ENCODE measurements at regions not wholly inside any gene's neighbourhood (a gene's known extent, or its start where the extent isn't known, plus 50 kb on each side); places are given as distances from the start of the nearest gene placed in this dataset.
"Not testable (repeated sequence)": the region's sequence is repeated elsewhere in the genome, so short reads cannot be mapped to it uniquely, and the experiment has no call there.

GRCh38 chr4:164188236-164188635 lies 565.7 kb upstream of the SMIM31 start:
- DNase-seq (ENCODE audit: low read depth in 1 of 2, low spot score in 1 of 2) = no peak

- DNase-seq (ENCODE audit: low read depth in 1 of 2, low spot score in 1 of 2) = no peak
Observed at GRCh38 chr4:164192844-164193243, 561.1 kb upstream of the SMIM31 start.

GRCh38 chr4:164193676-164194075 lies 560.3 kb upstream of the SMIM31 start:
- DNase-seq (ENCODE audit: low read depth in 1 of 2, low spot score in 1 of 2) = no peak

DNA sequence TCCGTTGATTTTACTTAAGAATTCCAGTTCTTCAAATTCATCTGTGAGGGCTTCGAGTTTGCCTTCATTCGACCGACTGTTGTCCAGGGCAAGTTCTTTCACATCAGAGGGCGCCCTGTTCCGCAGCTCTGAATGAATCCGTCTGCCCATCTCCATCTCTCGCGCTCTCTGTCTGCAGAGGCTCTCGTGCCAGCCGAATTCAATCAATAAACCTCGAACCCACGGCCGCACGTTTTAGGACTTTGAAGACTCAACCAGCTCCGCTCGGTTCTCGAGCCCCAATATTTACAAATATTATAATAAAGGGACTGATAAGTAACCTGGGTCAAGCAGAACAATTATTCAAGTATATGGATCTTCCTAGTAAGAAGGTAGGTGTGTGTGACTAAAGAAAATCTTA lies 556.4 kb upstream of the SMIM31 start:
- DNase-seq (ENCODE audit: low read depth in 1 of 2, low spot score in 1 of 2) = no peak

- DNase-seq (ENCODE audit: low read depth in 1 of 2, low spot score in 1 of 2) = no peak
Observed at GRCh38 chr4:164203476-164203875, 550.5 kb upstream of the SMIM31 start.

DNA sequence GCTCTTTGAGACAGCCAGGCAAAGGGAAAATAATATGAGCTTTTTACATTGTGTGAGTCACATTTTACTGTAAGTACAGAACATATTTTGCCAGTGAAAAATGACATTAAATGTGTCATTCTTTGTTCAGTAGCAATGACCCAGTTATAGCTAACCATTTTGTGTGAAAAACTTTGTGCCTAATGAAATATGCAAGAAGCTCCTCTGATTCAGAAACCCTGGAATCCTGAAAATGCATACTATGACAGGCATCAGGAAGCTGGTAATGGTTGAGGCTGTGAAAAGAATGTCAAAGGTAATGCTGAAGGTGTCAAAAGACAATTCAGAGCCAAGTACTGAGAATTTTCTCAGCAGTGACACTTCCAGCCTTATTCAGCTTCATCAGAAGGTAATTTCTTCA lies 549.5 kb upstream of the SMIM31 start:
- DNase-seq (ENCODE audit: low read depth in 1 of 2, low spot score in 1 of 2) = no peak

DNA sequence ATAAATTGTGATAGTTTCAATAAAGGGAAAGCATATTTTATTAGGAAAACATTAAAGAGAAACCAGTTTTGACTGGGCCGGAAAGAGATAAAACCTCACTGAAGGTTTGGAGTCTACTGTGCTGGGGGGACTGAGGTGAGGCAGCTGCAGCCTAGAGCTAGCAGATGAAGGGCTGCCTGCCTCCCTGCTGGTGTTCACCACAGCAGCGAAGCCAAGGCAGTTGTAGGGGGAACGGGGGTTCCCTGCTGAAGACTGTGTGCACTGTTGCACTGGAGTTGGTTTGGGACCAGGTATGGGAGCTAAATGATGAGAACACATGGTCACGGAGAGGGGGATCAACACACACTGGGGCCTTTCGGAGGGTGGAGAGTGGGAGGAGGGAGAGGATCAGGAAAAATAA lies 546.5 kb upstream of the SMIM31 start:
- no peak for DNase-seq (ENCODE audit: low read depth in 1 of 2, low spot score in 1 of 2)

DNA sequence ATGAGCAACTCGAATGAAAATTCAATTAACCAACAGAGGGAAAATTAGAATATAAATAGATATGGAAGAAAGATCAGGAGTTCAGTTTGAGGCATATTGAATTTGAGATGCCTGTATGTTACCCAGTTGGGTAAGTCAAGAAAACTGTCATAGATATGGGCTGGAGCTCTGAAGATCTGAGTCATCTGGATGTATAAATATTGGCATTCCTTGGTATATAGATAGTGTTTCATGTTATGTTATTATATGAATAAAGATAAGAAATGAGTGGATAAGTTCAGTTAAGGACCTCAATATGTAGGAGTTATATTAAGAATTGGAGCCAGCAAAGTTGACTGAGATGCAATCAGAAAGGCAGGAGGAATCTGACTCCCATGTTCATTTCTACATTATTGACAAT lies 543.6 kb upstream of the SMIM31 start:
- DNase-seq (ENCODE audit: low read depth in 1 of 2, low spot score in 1 of 2) = no peak

GRCh38 chr4:164212134-164212533 lies 541.8 kb upstream of the SMIM31 start:
- DNase-seq (ENCODE audit: low read depth in 1 of 2, low spot score in 1 of 2) = no peak

- no peak for DNase-seq (ENCODE audit: low read depth in 1 of 2, low spot score in 1 of 2)
Observed at GRCh38 chr4:164212714-164213113, 541.2 kb upstream of the SMIM31 start.

DNA sequence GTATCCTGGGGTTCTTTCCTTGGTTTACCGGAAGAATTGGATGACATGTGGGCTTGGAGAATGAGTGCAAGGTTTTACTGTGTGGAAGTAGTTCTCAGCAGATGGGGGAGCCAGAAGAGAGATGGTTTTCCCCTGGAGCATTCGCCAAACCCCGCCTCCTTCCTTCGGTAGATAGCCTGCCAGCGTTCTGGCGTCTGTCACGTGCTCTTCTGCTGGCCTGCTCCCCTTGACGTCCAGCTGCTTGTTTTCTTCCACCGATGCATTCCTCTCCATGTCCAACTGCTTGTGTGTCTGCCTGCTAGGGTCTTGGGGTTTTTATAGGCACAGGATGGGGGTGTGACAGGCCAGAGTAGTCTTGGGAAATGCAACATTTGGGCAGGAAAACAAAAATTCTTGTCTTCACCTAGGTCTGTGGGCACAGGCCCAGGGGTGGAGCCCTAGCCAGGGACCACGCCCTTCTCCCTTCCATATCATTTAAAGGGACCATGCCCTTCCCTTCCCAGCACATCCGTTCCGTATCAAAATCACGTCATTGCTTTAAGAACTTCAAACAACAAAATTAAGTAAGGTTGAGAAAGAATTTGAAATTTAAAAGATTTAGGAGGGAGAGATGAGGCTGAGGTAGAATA lies 538.7 kb upstream of the SMIM31 start:
- no peak for DNase-seq (ENCODE audit: low read depth in 1 of 2, low spot score in 1 of 2)

- no peak for DNase-seq (ENCODE audit: low read depth in 1 of 2, low spot score in 1 of 2)
Observed at GRCh38 chr4:164221631-164222030, 532.3 kb upstream of the SMIM31 start.

GRCh38 chr4:164224871-164225270 lies 529.1 kb upstream of the SMIM31 start:
- DNase-seq (ENCODE audit: low read depth in 1 of 2, low spot score in 1 of 2) = no peak

GRCh38 chr4:164229255-164229654 lies 524.7 kb upstream of the SMIM31 start:
- no peak for DNase-seq (ENCODE audit: low read depth in 1 of 2, low spot score in 1 of 2)

DNA sequence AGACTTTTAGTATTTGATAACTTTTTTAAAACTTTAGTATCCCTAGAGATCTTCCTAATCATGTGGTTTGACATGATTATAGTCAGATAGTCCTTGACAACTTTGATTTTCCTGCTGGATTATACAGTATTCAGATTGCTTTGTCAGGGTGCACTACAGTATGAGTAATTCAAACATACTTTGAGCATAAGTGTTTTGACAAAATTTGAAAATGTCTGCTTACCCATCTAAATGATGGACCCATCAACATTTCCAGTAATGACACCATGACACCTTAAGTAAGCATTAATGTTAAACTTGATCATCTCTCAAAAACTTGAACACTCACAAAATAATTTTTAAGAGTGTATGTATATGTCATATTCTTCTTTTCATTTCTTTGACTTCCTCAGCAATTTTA lies 514.5 kb upstream of the SMIM31 start:
- DNase-seq (ENCODE audit: low read depth in 1 of 2, low spot score in 1 of 2) = no peak

- DNase-seq (ENCODE audit: low read depth in 1 of 2, low spot score in 1 of 2) = no peak
Observed at GRCh38 chr4:164239976-164240375, 514.0 kb upstream of the SMIM31 start.

- DNase-seq (ENCODE audit: low read depth in 1 of 2, low spot score in 1 of 2) = no peak
Observed at GRCh38 chr4:164251257-164251656, 502.7 kb upstream of the SMIM31 start.

DNA sequence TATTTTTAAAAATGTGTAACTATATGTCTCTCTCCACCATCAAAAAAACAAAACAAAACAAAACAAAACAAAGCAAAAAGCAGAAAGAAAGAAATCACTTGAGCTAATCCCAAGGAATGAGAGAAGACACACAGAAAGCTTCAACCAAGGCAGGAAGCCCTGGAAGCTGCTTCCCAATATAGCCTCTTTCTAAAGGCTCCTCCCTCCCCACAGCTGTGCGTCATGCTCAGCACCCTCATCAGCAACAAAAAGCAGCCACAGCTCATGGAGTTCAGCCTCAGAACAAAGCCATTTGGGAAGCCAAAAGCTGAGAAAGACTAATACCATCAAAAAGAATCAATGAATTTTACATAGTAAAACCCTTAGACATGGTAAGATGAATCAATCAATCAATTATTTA lies 501.6 kb upstream of the SMIM31 start:
- DNase-seq (ENCODE audit: low read depth in 1 of 2, low spot score in 1 of 2) = no peak

DNA sequence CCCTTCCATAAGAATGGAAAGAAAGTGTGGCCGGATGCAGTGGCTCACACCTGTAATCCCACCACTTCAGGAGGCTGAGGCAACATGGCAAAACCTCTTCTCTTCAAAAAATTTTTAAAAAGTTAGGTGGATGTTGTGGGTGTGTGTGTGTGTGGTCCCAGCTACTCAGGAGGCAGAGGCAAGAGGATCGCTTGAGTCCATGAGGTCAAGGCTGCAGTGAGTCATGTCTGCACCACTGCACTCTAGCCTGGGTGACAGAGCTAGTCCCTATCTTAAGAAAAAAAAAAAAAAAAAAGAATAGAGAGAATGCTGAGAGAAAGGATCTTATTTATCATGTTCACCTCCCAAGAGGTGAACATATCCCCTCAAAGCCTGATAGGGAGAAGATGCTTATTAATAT lies 492.1 kb upstream of the SMIM31 start:
- DNase-seq (ENCODE audit: low read depth in 1 of 2, low spot score in 1 of 2) = no peak

GRCh38 chr4:164262508-164262907 lies 491.4 kb upstream of the SMIM31 start:
- DNase-seq (ENCODE audit: low read depth in 1 of 2, low spot score in 1 of 2) = not testable (repeated sequence)

- not testable (repeated sequence) for DNase-seq (ENCODE audit: low read depth in 1 of 2, low spot score in 1 of 2)
Observed at GRCh38 chr4:164277414-164277813, 476.5 kb upstream of the SMIM31 start.

- DNase-seq (ENCODE audit: low read depth in 1 of 2, low spot score in 1 of 2) = no peak
Observed at GRCh38 chr4:164287173-164287572, 466.8 kb upstream of the SMIM31 start.

DNA sequence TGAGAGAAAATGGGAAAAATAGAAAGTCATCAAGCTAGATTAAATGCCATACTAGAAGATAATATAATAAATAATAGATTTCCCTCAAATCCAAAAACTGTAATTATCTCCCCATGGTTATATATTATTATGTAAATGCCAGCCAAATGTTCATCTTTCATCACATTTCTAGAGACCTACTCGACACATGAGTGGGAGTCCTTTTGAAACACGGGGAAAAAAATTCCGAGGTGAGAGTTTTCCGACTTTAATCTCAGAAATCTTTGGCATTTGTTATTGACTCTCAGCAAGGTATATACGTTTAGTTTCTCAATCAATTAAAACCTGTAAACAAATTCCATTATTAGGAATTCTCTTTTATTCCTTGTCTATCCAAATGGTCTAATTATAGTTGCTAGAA lies 465.4 kb upstream of the SMIM31 start:
- no peak for DNase-seq (ENCODE audit: low read depth in 1 of 2, low spot score in 1 of 2)

DNA sequence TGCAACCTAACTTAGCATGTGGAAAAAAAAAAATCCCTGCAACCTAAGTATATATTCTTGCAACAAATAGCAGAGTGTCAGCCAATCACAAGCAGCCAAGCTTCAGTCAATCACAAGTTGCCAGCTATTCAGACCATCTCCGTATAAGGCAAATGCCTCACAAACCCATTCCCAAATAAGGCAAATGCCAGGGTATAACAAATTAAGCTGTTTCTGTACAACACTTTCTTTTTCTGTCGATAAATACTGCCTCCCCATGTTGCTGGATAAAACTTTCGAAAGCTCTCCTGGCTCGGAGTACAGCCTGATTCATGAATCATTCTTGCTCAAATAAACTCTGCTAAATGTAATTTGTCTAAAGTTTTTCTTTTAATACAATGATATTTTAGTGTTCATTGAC lies 460.7 kb upstream of the SMIM31 start:
- DNase-seq (ENCODE audit: low read depth in 1 of 2, low spot score in 1 of 2) = no peak
